DOHH2 (cell line): ENCODE measurements at regions not wholly inside any gene's neighbourhood (a gene's known extent, or its start where the extent isn't known, plus 50 kb on each side); places are given as distances from the start of the nearest gene placed in this dataset.

Experiments used
- H3F3A ChIP-seq: fragments of 200-600 bp; sonication (generic), shearing (Covaris generic); 2 replicates; pipeline ENCODE4 v1.6.0; 2016; ENCODE audit warnings: antibody characterized with exemption, mild to moderate bottlenecking; ENCODE audit not compliant: control insufficient read depth, insufficient read depth
- H3K27ac ChIP-seq: fragments of 200-600 bp; sonication (generic); 2 replicates; pipeline ENCODE4 v1.5.1; 2014; ENCODE audit warnings: low read depth, mild to moderate bottlenecking, low read length, moderate library complexity
- H3K27me3 ChIP-seq: fragments of 200-600 bp; sonication (generic); 2 replicates; pipeline ENCODE4 v1.6.1; 2014; ENCODE audit warnings: mild to moderate bottlenecking, low read length, mixed read lengths; ENCODE audit not compliant: control insufficient read depth
- H3K36me3 ChIP-seq: fragments of 200-600 bp; sonication (generic); 2 replicates; pipeline ENCODE4 v1.6.1; 2014; ENCODE audit warnings: mild to moderate bottlenecking, low read length, moderate library complexity, mixed read lengths; ENCODE audit not compliant: control insufficient read depth
- H3K4me1 ChIP-seq: fragments of 200-600 bp; sonication (generic); 2 replicates; pipeline ENCODE4 v1.6.1; 2014; ENCODE audit warnings: mild to moderate bottlenecking, low read length, mixed read lengths; ENCODE audit not compliant: control insufficient read depth
- H3K4me2 ChIP-seq: fragments of 200-600 bp; sonication (generic); 2 replicates; pipeline ENCODE4 v1.6.0; 2014; ENCODE audit warnings: mild to moderate bottlenecking, low read length, moderate library complexity
- H3K4me3 ChIP-seq: fragments of 200-600 bp; sonication (generic); 2 replicates; pipeline ENCODE4 v1.5.1; 2014; ENCODE audit warnings: mild to moderate bottlenecking, low read length, mixed read lengths
- H3K79me2 ChIP-seq: fragments of 200-600 bp; sonication (generic); 2 replicates; pipeline ENCODE4 v1.6.1; 2014; ENCODE audit warnings: mild to moderate bottlenecking, low read length, mixed read lengths; ENCODE audit not compliant: control insufficient read depth
- H3K9me2 ChIP-seq: fragments of 200-600 bp; sonication (generic); replicated peaks from 2 replicates; pipeline ENCODE4 v1.6.1; 2014; ENCODE audit warnings: mild to moderate bottlenecking, low read length, mixed read lengths; ENCODE audit not compliant: control insufficient read depth
- H3K9me3 ChIP-seq: fragments of 200-600 bp; sonication (generic); 2 replicates; pipeline ENCODE4 v1.6.1; 2014; ENCODE audit warnings: antibody characterized with exemption, low read length, mixed read lengths; ENCODE audit not compliant: control insufficient read depth, insufficient read depth
- H4K20me1 ChIP-seq: fragments of 200-600 bp; sonication (generic); 2 replicates; pipeline ENCODE4 v1.6.0; 2014; ENCODE audit warnings: low read depth, mild to moderate bottlenecking, antibody characterized with exemption, low read length, moderate library complexity; ENCODE audit not compliant: control insufficient read depth, insufficient read depth
- CTCF ChIP-seq: fragments of 200-600 bp; sonication (generic); IDR thresholded peaks from one replicate; pipeline ENCODE4 v1.5.1; 2014; ENCODE audit warnings: antibody characterized with exemption, mild to moderate bottlenecking, low read depth, low read length; ENCODE audit not compliant: poor library complexity, severe bottlenecking
- EZH2phosphoT487 ChIP-seq: fragments of 200-600 bp; sonication (generic); IDR thresholded peaks from 2 replicates; pipeline ENCODE4 v1.6.1; 2017; ENCODE audit warnings: borderline replicate concordance, mild to moderate bottlenecking, antibody characterized with exemption, low read length, moderate library complexity, mixed read lengths

GRCh38 chr17:70310221-70310672, 140.9 kb downstream of the KCNJ2 start:
- Histone ChIP-seq H4K20me1 (no peaks in the 10 kb centered on the region), H3K27ac (no peak overlapping the region), H3K9me2 (no peaks in the 10 kb centered on the region), H3K4me3 (no peak overlapping the region), H3K27me3 (no peaks in the 10 kb centered on the region), H3K9me3 (no peaks in the 10 kb centered on the region), H3F3A (no peaks in the 10 kb centered on the region), H3K79me2 (no peaks in the 10 kb centered on the region), H3K36me3 (no peaks in the 10 kb centered on the region), H3K4me1 (no peaks in the 10 kb centered on the region), H3K4me2 (no peak overlapping the region)
- TF ChIP-seq EZH2phosphoT487 (no peak), CTCF (no peak)

- H3K27ac ChIP-seq, result no peak overlapping the region
- H3K4me3 ChIP-seq, result no peak overlapping the region
- no peaks in the 10 kb centered on the region for H3K9me3 ChIP-seq
- no peaks in the 10 kb centered on the region for H3K9me2 ChIP-seq
- no peaks in the 10 kb centered on the region for H3K27me3 ChIP-seq
- no peaks in the 10 kb centered on the region for H3K4me1 ChIP-seq
- TF ChIP-seq EZH2phosphoT487 (no peak), CTCF (no peak)
- H3F3A ChIP-seq, result no peaks in the 10 kb centered on the region
- H3K4me2 ChIP-seq, result no peak overlapping the region
- H3K36me3 ChIP-seq, result no peaks in the 10 kb centered on the region
- no peaks in the 10 kb centered on the region for H3K79me2 ChIP-seq
- no peaks in the 10 kb centered on the region for H4K20me1 ChIP-seq
Observed at GRCh38 chr17:70313086-70313852, 143.9 kb downstream of the KCNJ2 start.

GRCh38 chr17:70314096-70314495, 144.8 kb downstream of the KCNJ2 start:
- no peak overlapping the region for H3K27ac ChIP-seq
- no peaks in the 10 kb centered on the region for H3K79me2 ChIP-seq
- no peak overlapping the region for H3K4me2 ChIP-seq
- no peaks in the 10 kb centered on the region for H3K9me2 ChIP-seq
- no peaks in the 10 kb centered on the region for H3K4me1 ChIP-seq
- no peaks in the 10 kb centered on the region for H3K27me3 ChIP-seq
- no peaks in the 10 kb centered on the region for H3K36me3 ChIP-seq
- no peak for TF ChIP-seq CTCF
- no peak for TF ChIP-seq EZH2phosphoT487
- no peaks in the 10 kb centered on the region for H3K9me3 ChIP-seq
- H3K4me3 ChIP-seq, result no peak overlapping the region
- H3F3A ChIP-seq, result no peaks in the 10 kb centered on the region
- H4K20me1 ChIP-seq, result no peaks in the 10 kb centered on the region
